ENCODE measurements at regions not wholly inside any gene's neighbourhood (a gene's known extent, or its start where the extent isn't known, plus 50 kb on each side); places are given as distances from the start of the nearest gene placed in this dataset.

GRCh38 chr19:28556371-28556770 lies 656.6 kb downstream of the UQCRFS1 start:
- DNase-seq (ENCODE audit: low spot score) (no peak), ATAC-seq (ENCODE audit: insufficient number of reproducible peaks, low FRiP score, low read depth) (no peak)
- no peak for TF ChIP-seq CTCF (IDR thresholded peaks at IDR 0.05)
- Histone ChIP-seq H3K27ac (no peak overlapping the region), H3K27me3 (replicated peaks; ENCODE audit: insufficient read depth) (no peaks in the 10 kb centered on the region), H3K36me3 (no peaks in the 10 kb centered on the region), H3K9me3 (no peaks in the 10 kb centered on the region), H3K4me3 (no peak overlapping the region), H3K4me1 (ENCODE audit: control insufficient read depth in 1 of 2, low read depth in 2 of 2) (no peaks in the 10 kb centered on the region)

GRCh38 chr19:28555317-28555716 lies 657.6 kb downstream of the UQCRFS1 start:
- Histone ChIP-seq H3K4me1 (ENCODE audit: control insufficient read depth in 1 of 2, low read depth in 2 of 2) (no peaks in the 10 kb centered on the region), H3K36me3 (no peaks in the 10 kb centered on the region), H3K4me3 (no peak overlapping the region), H3K9me3 (no peaks in the 10 kb centered on the region), H3K27ac (no peak overlapping the region), H3K27me3 (replicated peaks; ENCODE audit: insufficient read depth) (no peaks in the 10 kb centered on the region)
- no peak for TF ChIP-seq CTCF (IDR thresholded peaks at IDR 0.05)
- DNase-seq (ENCODE audit: low spot score): no peak
- ATAC-seq (ENCODE audit: insufficient number of reproducible peaks, low FRiP score, low read depth): no peak

- TF ChIP-seq CTCF (IDR thresholded peaks at IDR 0.05): no peak
- no peaks in the 10 kb centered on the region for H3K27me3 ChIP-seq (replicated peaks; ENCODE audit: insufficient read depth)
- ATAC-seq (ENCODE audit: insufficient number of reproducible peaks, low FRiP score, low read depth): no peak
- H3K36me3 ChIP-seq: no peaks in the 10 kb centered on the region
- H3K4me3 ChIP-seq: no peak overlapping the region
- no peak overlapping the region for H3K27ac ChIP-seq
- H3K9me3 ChIP-seq: no peaks in the 10 kb centered on the region
- no peaks in the 10 kb centered on the region for H3K4me1 ChIP-seq (ENCODE audit: control insufficient read depth in 1 of 2, low read depth in 2 of 2)
- DNase-seq (ENCODE audit: low spot score): no peak
Measured at GRCh38 chr19:28554321-28555091, 658.4 kb downstream of the UQCRFS1 start.

GRCh38 chr19:28553764-28554163 lies 659.2 kb downstream of the UQCRFS1 start:
- no peak for TF ChIP-seq CTCF (IDR thresholded peaks at IDR 0.05)
- Histone ChIP-seq H3K36me3 (no peaks in the 10 kb centered on the region), H3K9me3 (no peaks in the 10 kb centered on the region), H3K4me1 (ENCODE audit: control insufficient read depth in 1 of 2, low read depth in 2 of 2) (no peaks in the 10 kb centered on the region), H3K4me3 (no peak overlapping the region), H3K27me3 (replicated peaks; ENCODE audit: insufficient read depth) (no peaks in the 10 kb centered on the region), H3K27ac (no peak overlapping the region)
- DNase-seq (ENCODE audit: low spot score) (no peak), ATAC-seq (ENCODE audit: insufficient number of reproducible peaks, low FRiP score, low read depth) (no peak)

- no peak for TF ChIP-seq CTCF (IDR thresholded peaks at IDR 0.05)
- Histone ChIP-seq H3K27ac (no peak overlapping the region), H3K9me3 (no peaks in the 10 kb centered on the region), H3K27me3 (replicated peaks; ENCODE audit: insufficient read depth) (no peaks in the 10 kb centered on the region), H3K36me3 (no peaks in the 10 kb centered on the region), H3K4me3 (no peak overlapping the region), H3K4me1 (ENCODE audit: control insufficient read depth in 1 of 2, low read depth in 2 of 2) (no peaks in the 10 kb centered on the region)
- ATAC-seq (ENCODE audit: insufficient number of reproducible peaks, low FRiP score, low read depth): no peak
- no peak for DNase-seq (ENCODE audit: low spot score)
Measured at GRCh38 chr19:28553005-28553404, 659.9 kb downstream of the UQCRFS1 start.
